D721Med (cell line): ENCODE measurements at regions not wholly inside any gene's neighbourhood (a gene's known extent, or its start where the extent isn't known, plus 50 kb on each side); places are given as distances from the start of the nearest gene placed in this dataset.

ENCODE experiments used
- DNase-seq: peaks from one replicate; pipeline ENCODE4 v3.0.0; 2011; ENCODE audit warnings: low spot score; ENCODE audit not compliant: insufficient read length
- FAIRE-seq: peaks from 2 replicates; lab custom pipeline; 2011; peaks lifted over from hg19 to GRCh38; lab: Jason Lieb, UNC
- CTCF ChIP-seq: IDR thresholded peaks from 2 replicates; pipeline ENCODE4 v1.5.1; 2012; ENCODE audit warnings: mild to moderate bottlenecking, control low read depth; ENCODE audit not compliant: insufficient read depth; ENCODE audit errors: missing control alignments

- no peak for TF ChIP-seq CTCF
- DNase-seq (no peak), FAIRE-seq (no peak)
These were observed 277.1 kb upstream of the PROK2 start for GRCh38 chr3:72062017-72062416.

GRCh38 chr3:72060447-72061034, 275.6 kb upstream of the PROK2 start:
- FAIRE-seq, result no peak
- no peak for TF ChIP-seq CTCF

GRCh38 chr3:72058493-72059081, 273.6 kb upstream of the PROK2 start:
- peak; percentile 28 for DNase-seq
- TF ChIP-seq CTCF, result no peak
- FAIRE-seq, result peak; percentile 66

More at GRCh38 chr3:72060447-72061034, 275.6 kb upstream of the PROK2 start:
- DNase-seq, result no peak

GRCh38 chr3:72055436-72055835, 270.5 kb upstream of the PROK2 start:
- no peak for TF ChIP-seq CTCF
- FAIRE-seq (no peak), DNase-seq (no peak)

- DNase-seq, result no peak
- TF ChIP-seq CTCF, result no peak
- no peak for FAIRE-seq
These were observed 270.0 kb upstream of the PROK2 start for GRCh38 chr3:72054976-72055375.

GRCh38 chr3:72052841-72053409, 268.0 kb upstream of the PROK2 start:
- no peak for DNase-seq
- FAIRE-seq, result no peak
- no peak for TF ChIP-seq CTCF

- FAIRE-seq, result no peak
- TF ChIP-seq CTCF, result no peak
- DNase-seq, result no peak
These were observed 265.8 kb upstream of the PROK2 start for GRCh38 chr3:72050771-72051170.
